ENCODE measurements at regions not wholly inside any gene's neighbourhood (a gene's known extent, or its start where the extent isn't known, plus 50 kb on each side); places are given as distances from the start of the nearest gene placed in this dataset.
"Not testable (repeated sequence)": the region's sequence is repeated elsewhere in the genome, so short reads cannot be mapped to it uniquely, and the experiment has no call there.

DNA sequence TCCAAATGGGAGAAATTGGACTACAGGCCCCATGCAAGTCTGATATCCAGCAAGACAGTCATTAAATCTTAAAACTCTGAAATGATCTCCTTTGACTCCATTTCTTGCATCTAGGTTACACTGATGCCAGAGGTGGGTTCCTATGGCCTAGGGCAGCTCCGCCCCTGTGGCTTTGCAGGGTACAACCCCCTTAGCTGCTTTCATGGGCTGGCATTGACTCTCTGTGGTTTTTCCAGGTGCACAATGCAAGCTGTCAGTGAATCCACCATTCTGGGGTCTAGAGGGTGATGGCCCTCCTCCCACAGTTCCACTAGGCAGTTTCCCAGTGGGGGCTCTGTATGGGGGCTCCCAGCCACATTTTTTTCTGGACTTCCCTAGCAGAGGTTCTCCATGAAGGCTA, 228.5 kb upstream of the ADAMTS3 start:
- no peak overlapping the region for H3K27ac ChIP-seq (ENCODE audit: low read depth, low read length, severe bottlenecking)
- no peaks in the 10 kb centered on the region for H3K36me3 ChIP-seq (ENCODE audit: control insufficient read depth, insufficient read depth, low read length)
- H3K4me3 ChIP-seq (ENCODE audit: extremely low read depth, insufficient read depth, low read length, poor library complexity, severe bottlenecking) = no peak overlapping the region
- H3K9me3 ChIP-seq (ENCODE audit: control insufficient read depth, low read length) = no peaks in the 10 kb centered on the region
- no peaks in the 10 kb centered on the region for H3K4me1 ChIP-seq (ENCODE audit: control insufficient read depth, insufficient read depth, low read length, poor library complexity, severe bottlenecking)
- WGBS, 2 experiments (ENCODE audit: insufficient coverage in 2 of 2) = 86 to 88% methylated on average over 1 of the region's 1 CpG

DNA sequence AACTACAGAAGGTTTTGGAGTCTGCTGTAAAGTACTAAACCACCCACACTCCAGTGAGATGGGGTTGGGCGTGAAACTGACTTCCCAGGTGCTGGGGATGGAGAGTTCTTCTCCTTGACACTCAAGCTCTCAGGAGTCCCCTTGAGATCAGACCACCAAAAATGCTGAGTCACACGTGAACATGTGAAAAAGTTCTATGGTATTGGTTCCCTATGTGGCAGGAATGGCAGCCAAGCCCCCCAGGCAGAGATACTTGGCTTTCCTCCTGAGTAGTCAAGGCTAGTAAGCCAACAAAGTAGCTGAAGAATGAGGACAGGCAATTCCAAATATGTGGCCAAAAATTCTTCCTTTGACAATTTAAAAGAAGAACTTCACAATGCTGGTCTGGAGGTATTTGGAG, 222.0 kb upstream of the ADAMTS3 start:
- H3K36me3 ChIP-seq (ENCODE audit: control insufficient read depth, insufficient read depth, low read length) = no peaks in the 10 kb centered on the region
- no peaks in the 10 kb centered on the region for H3K4me1 ChIP-seq (ENCODE audit: control insufficient read depth, insufficient read depth, low read length, poor library complexity, severe bottlenecking)
- H3K4me3 ChIP-seq (ENCODE audit: extremely low read depth, insufficient read depth, low read length, poor library complexity, severe bottlenecking) = no peak overlapping the region
- no peak overlapping the region for H3K27ac ChIP-seq (ENCODE audit: low read depth, low read length, severe bottlenecking)
- WGBS, 2 experiments (ENCODE audit: insufficient coverage in 2 of 2) = 73 to 86% methylated on average over 1 to 2 of the region's 2 CpGs
- no peaks in the 10 kb centered on the region for H3K9me3 ChIP-seq (ENCODE audit: control insufficient read depth, low read length)

GRCh38 chr4:72786401-72786990, 217.5 kb upstream of the ADAMTS3 start:
- no peaks in the 10 kb centered on the region for H3K4me1 ChIP-seq (ENCODE audit: control insufficient read depth, insufficient read depth, low read length, poor library complexity, severe bottlenecking)
- 68 to 90% methylated on average over 2 of the region's 6 CpGs for WGBS, 2 experiments (ENCODE audit: insufficient coverage in 2 of 2)
- H3K4me3 ChIP-seq (ENCODE audit: extremely low read depth, insufficient read depth, low read length, poor library complexity, severe bottlenecking) = no peak overlapping the region
- H3K9me3 ChIP-seq (ENCODE audit: control insufficient read depth, low read length) = no peaks in the 10 kb centered on the region
- H3K27ac ChIP-seq (ENCODE audit: low read depth, low read length, severe bottlenecking) = no peak overlapping the region
- no peaks in the 10 kb centered on the region for H3K36me3 ChIP-seq (ENCODE audit: control insufficient read depth, insufficient read depth, low read length)

GRCh38 chr4:72779241-72779640, 210.2 kb upstream of the ADAMTS3 start:
- WGBS, 2 experiments (ENCODE audit: insufficient coverage in 2 of 2) = 71 to 95% methylated on average over 1 to 4 of the region's 4 CpGs
- no peaks in the 10 kb centered on the region for H3K9me3 ChIP-seq (ENCODE audit: control insufficient read depth, low read length)
- H3K36me3 ChIP-seq (ENCODE audit: control insufficient read depth, insufficient read depth, low read length) = no peaks in the 10 kb centered on the region
- H3K27ac ChIP-seq (ENCODE audit: low read depth, low read length, severe bottlenecking) = no peak overlapping the region
- H3K4me3 ChIP-seq (ENCODE audit: extremely low read depth, insufficient read depth, low read length, poor library complexity, severe bottlenecking) = no peak overlapping the region
- no peaks in the 10 kb centered on the region for H3K4me1 ChIP-seq (ENCODE audit: control insufficient read depth, insufficient read depth, low read length, poor library complexity, severe bottlenecking)

DNA sequence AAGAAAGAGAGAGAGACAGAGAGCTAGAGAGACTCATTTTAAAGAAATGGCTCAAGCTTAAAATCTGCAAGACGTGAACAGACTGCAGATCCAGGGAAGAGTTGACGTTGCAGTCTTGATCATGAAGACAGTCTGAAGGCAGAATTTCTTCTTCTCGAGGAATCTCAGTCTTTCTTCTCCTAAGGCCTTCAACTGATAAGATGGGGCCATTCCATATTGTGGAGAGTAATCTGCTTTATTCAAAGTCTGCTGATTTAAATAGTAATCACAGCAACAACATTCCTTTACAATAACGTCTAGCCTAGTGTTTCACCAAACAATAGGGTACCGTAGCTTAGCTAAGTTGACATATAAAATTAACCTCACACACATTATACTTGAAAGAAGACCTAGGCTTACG, 208.4 kb upstream of the ADAMTS3 start:
- Histone ChIP-seq H3K4me1 (ENCODE audit: control insufficient read depth, insufficient read depth, low read length, poor library complexity, severe bottlenecking) (no peaks in the 10 kb centered on the region), H3K27ac (ENCODE audit: low read depth, low read length, severe bottlenecking) (no peak overlapping the region), H3K9me3 (ENCODE audit: control insufficient read depth, low read length) (no peaks in the 10 kb centered on the region), H3K4me3 (ENCODE audit: extremely low read depth, insufficient read depth, low read length, poor library complexity, severe bottlenecking) (no peak overlapping the region), H3K36me3 (ENCODE audit: control insufficient read depth, insufficient read depth, low read length) (no peaks in the 10 kb centered on the region)
- 71 to 77% methylated on average over 3 to 5 of the region's 6 CpGs for WGBS, 2 experiments (ENCODE audit: insufficient coverage in 2 of 2)

- H3K4me1 ChIP-seq (ENCODE audit: control insufficient read depth, insufficient read depth, low read length, poor library complexity, severe bottlenecking) = peaks cover 5% of the 10 kb centered on the region
- no peaks in the 10 kb centered on the region for H3K9me3 ChIP-seq (ENCODE audit: control insufficient read depth, low read length)
- H3K27ac ChIP-seq (ENCODE audit: low read depth, low read length, severe bottlenecking) = no peak overlapping the region
- H3K36me3 ChIP-seq (ENCODE audit: control insufficient read depth, insufficient read depth, low read length) = no peaks in the 10 kb centered on the region
- H3K4me3 ChIP-seq (ENCODE audit: extremely low read depth, insufficient read depth, low read length, poor library complexity, severe bottlenecking) = no peak overlapping the region
Observed at GRCh38 chr4:72770708-72771107, 201.7 kb upstream of the ADAMTS3 start.

GRCh38 chr4:72768364-72768763, 199.3 kb upstream of the ADAMTS3 start:
- Histone ChIP-seq H3K9me3 (ENCODE audit: control insufficient read depth, low read length) (no peaks in the 10 kb centered on the region), H3K36me3 (ENCODE audit: control insufficient read depth, insufficient read depth, low read length) (no peaks in the 10 kb centered on the region), H3K4me3 (ENCODE audit: extremely low read depth, insufficient read depth, low read length, poor library complexity, severe bottlenecking) (no peak overlapping the region), H3K27ac (ENCODE audit: low read depth, low read length, severe bottlenecking) (peak overlapping the region; percentile 26), H3K4me1 (ENCODE audit: control insufficient read depth, insufficient read depth, low read length, poor library complexity, severe bottlenecking) (peaks cover 5% of the 10 kb centered on the region)
- whole genome bisulfite sequencing, 2 experiments (ENCODE audit: insufficient coverage in 2 of 2) = 86 to 100% methylated on average over 1 to 2 of the region's 2 CpGs

- WGBS, 2 experiments (ENCODE audit: insufficient coverage in 2 of 2) = 33 to 79% methylated on average over 1 to 2 of the region's 4 CpGs
- H3K4me3 ChIP-seq (ENCODE audit: extremely low read depth, insufficient read depth, low read length, poor library complexity, severe bottlenecking) = no peak overlapping the region
- no peaks in the 10 kb centered on the region for H3K9me3 ChIP-seq (ENCODE audit: control insufficient read depth, low read length)
- H3K27ac ChIP-seq (ENCODE audit: low read depth, low read length, severe bottlenecking) = peak overlapping the region; percentile 26
- H3K36me3 ChIP-seq (ENCODE audit: control insufficient read depth, insufficient read depth, low read length) = no peaks in the 10 kb centered on the region
- peaks cover 5% of the 10 kb centered on the region for H3K4me1 ChIP-seq (ENCODE audit: control insufficient read depth, insufficient read depth, low read length, poor library complexity, severe bottlenecking)
Observed at GRCh38 chr4:72767618-72768302, 198.7 kb upstream of the ADAMTS3 start.

GRCh38 chr4:72765788-72766187, 196.8 kb upstream of the ADAMTS3 start:
- not testable (repeated sequence) for H3K36me3 ChIP-seq (ENCODE audit: control insufficient read depth, insufficient read depth, low read length); H3K9me3 ChIP-seq (ENCODE audit: control insufficient read depth, low read length); H3K4me3 ChIP-seq (ENCODE audit: extremely low read depth, insufficient read depth, low read length, poor library complexity, severe bottlenecking); H3K27ac ChIP-seq (ENCODE audit: low read depth, low read length, severe bottlenecking); H3K4me1 ChIP-seq (ENCODE audit: control insufficient read depth, insufficient read depth, low read length, poor library complexity, severe bottlenecking)
- WGBS, 2 experiments (ENCODE audit: insufficient coverage in 2 of 2) = 86 to 93% methylated on average over 12 to 14 of the region's 19 CpGs

DNA sequence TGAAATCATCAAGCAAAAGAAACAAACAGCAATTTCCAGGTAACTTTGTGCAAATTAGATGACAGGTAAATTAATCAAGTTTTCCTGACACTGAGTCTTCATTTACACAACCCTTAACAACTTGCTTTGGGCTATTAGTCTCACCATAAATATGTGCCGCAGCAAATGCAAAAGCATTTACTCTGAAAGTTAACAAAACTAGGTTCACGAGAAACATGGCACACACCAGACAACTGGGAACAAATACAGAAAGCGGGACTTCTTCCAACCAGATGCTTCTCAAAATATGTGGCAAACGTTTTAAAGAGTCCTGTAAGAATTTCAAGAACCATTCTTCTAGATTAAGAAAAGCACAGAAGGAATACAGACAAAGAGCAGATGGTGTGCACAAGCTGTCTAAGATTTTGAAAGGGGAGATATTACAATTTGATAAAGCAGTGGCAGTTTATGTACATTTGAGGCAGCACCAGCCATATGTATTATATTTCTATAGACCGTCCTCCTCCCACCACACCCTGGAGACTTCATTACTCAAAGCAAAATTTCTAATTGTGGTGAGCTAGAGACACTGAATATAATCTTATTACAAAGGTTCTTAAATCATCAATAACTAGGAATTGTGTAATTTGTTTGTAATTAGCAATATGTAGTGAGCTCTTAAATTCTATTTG, 192.5 kb upstream of the ADAMTS3 start:
- Histone ChIP-seq H3K9me3 (ENCODE audit: control insufficient read depth, low read length) (no peaks in the 10 kb centered on the region), H3K4me1 (ENCODE audit: control insufficient read depth, insufficient read depth, low read length, poor library complexity, severe bottlenecking) (no peaks in the 10 kb centered on the region), H3K27ac (ENCODE audit: low read depth, low read length, severe bottlenecking) (no peak overlapping the region), H3K36me3 (ENCODE audit: control insufficient read depth, insufficient read depth, low read length) (no peaks in the 10 kb centered on the region), H3K4me3 (ENCODE audit: extremely low read depth, insufficient read depth, low read length, poor library complexity, severe bottlenecking) (no peak overlapping the region)
- WGBS, 2 experiments (ENCODE audit: insufficient coverage in 2 of 2) = 86 to 100% methylated on average over 2 to 4 of the region's 5 CpGs

- not testable (repeated sequence) for H3K4me1 ChIP-seq (ENCODE audit: control insufficient read depth, insufficient read depth, low read length, poor library complexity, severe bottlenecking); H3K36me3 ChIP-seq (ENCODE audit: control insufficient read depth, insufficient read depth, low read length); H3K27ac ChIP-seq (ENCODE audit: low read depth, low read length, severe bottlenecking); H3K4me3 ChIP-seq (ENCODE audit: extremely low read depth, insufficient read depth, low read length, poor library complexity, severe bottlenecking); H3K9me3 ChIP-seq (ENCODE audit: control insufficient read depth, low read length)
Observed at GRCh38 chr4:72753414-72753813, 184.4 kb upstream of the ADAMTS3 start.
